Transverse colon (tissue), 4 donors: ENCODE measurements at regions not wholly inside any gene's neighbourhood (a gene's known extent, or its start where the extent isn't known, plus 50 kb on each side); places are given as distances from the start of the nearest gene placed in this dataset.

Experiments used
- DNase-seq: peaks from one replicate; pipeline ENCODE4 v3.0.0-alpha.2; 2019
- H3K27ac ChIP-seq, 4 donors: fragments of 200-600 bp; sonication (generic); 2 replicates each; pipeline ENCODE4 v1.5.1; 2016 to 2018; ENCODE audit warnings: inconsistent platforms in 4 of 4
- H3K27me3 ChIP-seq: fragments of 200-600 bp; sonication (generic); 2 replicates; pipeline ENCODE4 v1.5.1; 2017; ENCODE audit warnings: inconsistent platforms
- H3K36me3 ChIP-seq, 4 donors: fragments of 200-600 bp; sonication (generic); 2 replicates each; pipeline ENCODE4 v1.5.1; 2017 to 2019; ENCODE audit warnings: inconsistent platforms in 4 of 4
- H3K4me1 ChIP-seq, 4 donors: fragments of 200-600 bp; sonication (generic); 2 replicates each; pipeline ENCODE4 v1.5.1; 2017 to 2020; ENCODE audit warnings: inconsistent platforms in 4 of 4
- H3K4me3 ChIP-seq, 4 donors: fragments of 200-600 bp; sonication (generic); 1 replicate in 1 of 4; 2 replicates in 3 of 4; pipeline versions ENCODE4 v1.5.1 to v1.6.1; 2017 to 2019; ENCODE audit warnings: inconsistent platforms in 4 of 4
- H3K9me3 ChIP-seq, 2 donors: fragments of 200-600 bp; sonication (generic); 2 replicates each; pipeline ENCODE4 v1.5.1; 2017 to 2019; ENCODE audit warnings: inconsistent platforms in 2 of 2
- EP300 ChIP-seq: sonication (generic); formaldehyde crosslinking; IDR thresholded peaks from one replicate; pipeline ENCODE4 v1.6.1; 2017; ENCODE audit warnings: antibody characterized with exemption, low read depth
- POLR2A ChIP-seq: fragments of 450-650 bp; IDR thresholded peaks from one replicate; pipeline ENCODE4 v1.6.1; 2016; ENCODE audit warnings: antibody characterized with exemption, mild to moderate bottlenecking, moderate library complexity
- POLR2AphosphoS5 ChIP-seq, 3 donors: sonication (generic); formaldehyde crosslinking; IDR thresholded peaks; one replicate each; pipeline ENCODE4 v1.6.1; 2016; ENCODE audit warnings: antibody characterized with exemption in 3 of 3
- WGBS, 2 donors: methylation state at CpG; one replicate each; pipeline ENCODE4 v1.1.5; 2018; ENCODE audit warnings: low coverage in 1 of 2; 5-methylcytosine and 5-hydroxymethylcytosine counted together
- in situ Hi-C, 4 donors: fragments of 200-750 bp; cut with MboI; loops; one replicate each; pipeline versions ENCODE4 v1.15.0 to v1.15.1; 2017; ENCODE audit warnings: low sequenced_read_pairs in 3 of 4, low pct_ligation_motif_present in 1 of 4, low pct_unique_long_range_greater_than_20kb in 1 of 4
- intact Hi-C: fragments of 100-400 bp; cut with DNase I; formaldehyde crosslinking; loops from one replicate; pipeline ENCODE4 v1.15.1; 2023; ENCODE audit warnings: low total_unique reads
- TF ChIP-seq, protein P1 (sequence below), 5 experiments: fragments of 200-600 bp in 3 of 5; fragments of 450-650 bp in 2 of 5; sonication (generic) in 3 of 5; IDR thresholded peaks; 1 replicate in 2 of 5; 2 replicates in 3 of 5; pipeline ENCODE4 v1.5.1; 2016 to 2017; ENCODE audit warnings: antibody characterized with exemption in 5 of 5, inconsistent platforms in 3 of 5, mild to moderate bottlenecking in 2 of 5, moderate library complexity in 1 of 5

DNA sequence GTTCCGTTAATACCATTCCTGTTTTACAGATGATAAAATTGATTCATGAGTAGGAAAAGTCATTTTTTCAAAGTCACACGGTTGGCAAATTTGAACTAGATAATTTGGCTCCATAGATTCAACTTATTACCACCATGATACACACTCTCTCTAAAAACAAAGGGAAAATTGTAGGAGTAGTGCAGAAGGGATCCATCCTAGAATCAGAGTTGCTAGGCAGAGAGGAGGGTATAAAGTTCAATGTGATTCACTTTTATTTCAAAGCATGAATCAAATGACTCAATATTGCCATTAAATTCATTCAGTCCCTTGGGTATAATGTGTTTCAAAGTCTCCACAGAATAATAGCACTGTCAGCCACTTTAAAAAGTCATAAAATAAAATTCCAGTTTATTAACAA, 747.2 kb upstream of the ACO1 start:
- TF ChIP-seq, protein P1, sequence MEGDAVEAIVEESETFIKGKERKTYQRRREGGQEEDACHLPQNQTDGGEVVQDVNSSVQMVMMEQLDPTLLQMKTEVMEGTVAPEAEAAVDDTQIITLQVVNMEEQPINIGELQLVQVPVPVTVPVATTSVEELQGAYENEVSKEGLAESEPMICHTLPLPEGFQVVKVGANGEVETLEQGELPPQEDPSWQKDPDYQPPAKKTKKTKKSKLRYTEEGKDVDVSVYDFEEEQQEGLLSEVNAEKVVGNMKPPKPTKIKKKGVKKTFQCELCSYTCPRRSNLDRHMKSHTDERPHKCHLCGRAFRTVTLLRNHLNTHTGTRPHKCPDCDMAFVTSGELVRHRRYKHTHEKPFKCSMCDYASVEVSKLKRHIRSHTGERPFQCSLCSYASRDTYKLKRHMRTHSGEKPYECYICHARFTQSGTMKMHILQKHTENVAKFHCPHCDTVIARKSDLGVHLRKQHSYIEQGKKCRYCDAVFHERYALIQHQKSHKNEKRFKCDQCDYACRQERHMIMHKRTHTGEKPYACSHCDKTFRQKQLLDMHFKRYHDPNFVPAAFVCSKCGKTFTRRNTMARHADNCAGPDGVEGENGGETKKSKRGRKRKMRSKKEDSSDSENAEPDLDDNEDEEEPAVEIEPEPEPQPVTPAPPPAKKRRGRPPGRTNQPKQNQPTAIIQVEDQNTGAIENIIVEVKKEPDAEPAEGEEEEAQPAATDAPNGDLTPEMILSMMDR (IDR thresholded peaks at IDR 0.05), result no peak
- no peak for TF ChIP-seq POLR2AphosphoS5 (IDR thresholded peaks at IDR 0.05)
- TF ChIP-seq POLR2A, result no peak
- TF ChIP-seq EP300, result no peak

DNA sequence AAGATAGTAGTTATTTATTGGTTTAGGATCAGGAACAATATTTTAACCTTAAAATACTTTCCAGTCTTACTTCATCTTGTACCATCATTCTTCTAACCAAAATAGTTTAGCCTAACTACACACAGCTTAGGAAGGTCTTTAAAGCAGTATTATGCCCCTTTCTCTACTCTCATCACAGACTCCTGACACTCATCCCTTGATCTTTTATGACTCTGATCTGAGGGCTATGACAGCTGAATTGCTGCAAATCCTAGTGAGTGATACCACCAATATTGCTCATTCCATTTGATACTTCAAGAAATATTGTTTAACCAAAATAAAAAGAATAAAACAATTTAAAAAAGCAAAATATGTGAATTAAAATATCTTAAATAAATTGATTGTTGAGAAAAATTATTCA, 746.6 kb upstream of the ACO1 start:
- intact Hi-C loops (no loop called here), in situ Hi-C loops (no loop called here)
- H3K4me3 ChIP-seq, result no peak overlapping the region
- no peak for TF ChIP-seq POLR2AphosphoS5 (IDR thresholded peaks at IDR 0.05)
- TF ChIP-seq EP300, result no peak
- TF ChIP-seq, protein P1 (IDR thresholded peaks at IDR 0.05), result no peak
- TF ChIP-seq POLR2A, result no peak
- H3K27ac ChIP-seq, result no peak overlapping the region
- no peaks in the 10 kb centered on the region for H3K27me3 ChIP-seq
- no peaks in the 10 kb centered on the region for H3K4me1 ChIP-seq
- DNase-seq, result no peak
- H3K9me3 ChIP-seq, result no peaks in the 10 kb centered on the region
- no peaks in the 10 kb centered on the region for H3K36me3 ChIP-seq

More for the DNA sequence above, 747.2 kb upstream of the ACO1 start:
- in situ Hi-C loops (no loop called here), intact Hi-C loops (no loop called here)
- DNase-seq, result no peak
- 34 to 41% methylated on average over 2 of the region's 2 CpGs for WGBS, 2 donors
- no peaks in the 10 kb centered on the region for H3K9me3 ChIP-seq
- H3K4me3 ChIP-seq, result no peak overlapping the region
- no peak overlapping the region for H3K27ac ChIP-seq
- H3K27me3 ChIP-seq, result no peaks in the 10 kb centered on the region
- no peaks in the 10 kb centered on the region for H3K36me3 ChIP-seq
- H3K4me1 ChIP-seq, result no peaks in the 10 kb centered on the region

DNA sequence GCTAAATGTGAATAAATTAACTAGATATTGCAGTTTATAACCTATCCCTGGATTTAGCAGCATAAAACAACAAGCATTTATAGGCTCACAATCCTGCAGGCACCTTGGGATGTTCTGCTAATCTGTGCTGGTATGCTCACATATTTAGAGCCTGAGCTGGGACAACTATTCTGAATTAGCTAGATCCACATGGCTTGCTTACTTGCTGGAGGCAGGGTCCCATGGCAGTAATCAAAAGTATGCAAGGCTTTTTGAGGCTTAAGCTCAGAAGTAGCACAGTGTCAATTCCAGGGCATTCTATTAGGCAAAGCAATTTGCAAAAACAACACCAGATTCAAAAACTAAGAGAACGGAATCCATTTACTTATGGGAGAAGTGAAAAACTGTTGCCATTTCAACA, 745.0 kb upstream of the ACO1 start:
- no peak overlapping the region for H3K4me3 ChIP-seq
- 75 to 91% methylated on average over 1 of the region's 1 CpG for WGBS, 2 donors
- H3K27ac ChIP-seq, result no peak overlapping the region
- no peaks in the 10 kb centered on the region for H3K27me3 ChIP-seq
- no peaks in the 10 kb centered on the region for H3K36me3 ChIP-seq
- no peaks in the 10 kb centered on the region for H3K9me3 ChIP-seq
- no peak for DNase-seq
- TF ChIP-seq EP300 (no peak), POLR2A (no peak), POLR2AphosphoS5 (IDR thresholded peaks at IDR 0.05) (no peak)
- TF ChIP-seq, protein P1 (IDR thresholded peaks at IDR 0.05), result no peak
- H3K4me1 ChIP-seq, result no peaks in the 10 kb centered on the region
- in situ Hi-C loops (no loop called here), intact Hi-C loops (no loop called here)

DNA sequence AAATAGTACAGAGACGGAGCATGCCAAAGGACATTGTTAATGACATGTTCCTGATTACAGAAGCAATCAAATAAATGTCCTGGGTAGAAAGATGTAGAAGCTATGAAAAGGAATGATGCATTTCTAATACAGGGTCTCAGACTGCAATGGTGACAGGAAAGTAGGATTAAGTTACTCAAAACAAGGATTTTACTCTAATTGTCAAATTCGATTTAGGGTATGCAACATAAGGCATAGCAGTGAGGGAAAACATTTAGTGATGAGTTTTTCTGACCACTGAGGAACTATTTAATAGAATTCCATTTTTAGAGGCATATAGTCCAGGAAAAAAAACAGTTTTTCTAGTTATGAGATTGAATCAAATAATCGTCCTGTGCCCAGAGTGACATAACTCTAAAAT, 715.1 kb upstream of the ACO1 start:
- no peaks in the 10 kb centered on the region for H3K36me3 ChIP-seq
- no peak for DNase-seq
- intact Hi-C loops (no loop called here), in situ Hi-C loops (no loop called here)
- no peaks in the 10 kb centered on the region for H3K9me3 ChIP-seq
- no peaks in the 10 kb centered on the region for H3K27me3 ChIP-seq
- H3K27ac ChIP-seq, result no peak overlapping the region
- 58 to 68% methylated on average over 2 to 3 of the region's 3 CpGs for WGBS, 2 donors
- no peaks in the 10 kb centered on the region for H3K4me1 ChIP-seq
- TF ChIP-seq POLR2AphosphoS5 (IDR thresholded peaks at IDR 0.05) (no peak), POLR2A (no peak), EP300 (no peak)
- TF ChIP-seq, protein P1 (IDR thresholded peaks at IDR 0.05), result no peak
- H3K4me3 ChIP-seq, result no peak overlapping the region
